Spleen (tissue), 11 donors: ENCODE measurements at regions not wholly inside any gene's neighbourhood (a gene's known extent, or its start where the extent isn't known, plus 50 kb on each side); places are given as distances from the start of the nearest gene placed in this dataset.

Source experiments
- DNase-seq: peaks from one replicate; pipeline ENCODE4 v3.0.0-alpha.2; 2020
- H3K27ac ChIP-seq, 8 donors: fragments of 200-600 bp; sonication (generic) in 7 of 8; 1 replicate in 4 of 8; 2 replicates in 4 of 8; pipeline versions ENCODE4 v1.5.0 to v1.8.0; 2016 to 2021; ENCODE audit warnings: inconsistent platforms in 4 of 8, mild to moderate bottlenecking in 4 of 8, moderate library complexity in 1 of 8
- H3K27me3 ChIP-seq, 7 donors: fragments of 200-600 bp; sonication (generic) in 6 of 7; replicated peaks in 1 of 7; 1 replicate in 4 of 7; 2 replicates in 3 of 7; pipeline versions ENCODE4 v1.5.0 to v1.8.0; 2016 to 2021; ENCODE audit warnings: inconsistent platforms in 3 of 7, mild to moderate bottlenecking in 1 of 7
- H3K36me3 ChIP-seq, 6 donors: fragments of 200-600 bp; sonication (generic) in 5 of 6; 1 replicate in 4 of 6; 2 replicates in 2 of 6; pipeline versions ENCODE4 v1.5.0 to v1.8.0; 2016 to 2021; ENCODE audit warnings: inconsistent platforms in 2 of 6
- H3K4me1 ChIP-seq, 6 donors: fragments of 200-600 bp; sonication (generic) in 5 of 6; 1 replicate in 3 of 6; 2 replicates in 3 of 6; pipeline versions ENCODE4 v1.5.0 to v1.8.0; 2016 to 2021; ENCODE audit warnings: inconsistent platforms in 3 of 6
- H3K4me3 ChIP-seq, 8 donors: fragments of 200-600 bp; sonication (generic) in 7 of 8; 1 replicate in 4 of 8; 2 replicates in 4 of 8; pipeline versions ENCODE4 v1.5.0 to v1.8.0; 2016 to 2021; ENCODE audit warnings: inconsistent platforms in 4 of 8, mild to moderate bottlenecking in 4 of 8, moderate library complexity in 2 of 8
- H3K9me3 ChIP-seq, 8 donors: fragments of 200-600 bp; sonication (generic) in 7 of 8; 1 replicate in 4 of 8; 2 replicates in 4 of 8; pipeline versions ENCODE4 v1.5.0 to v1.8.0; 2016 to 2021; ENCODE audit warnings: inconsistent platforms in 4 of 8
- CTCF ChIP-seq, 11 experiments: fragments of 200-600 bp in 7 of 11; fragments of 450-650 bp in 4 of 11; sonication (generic) in 4 of 11; IDR thresholded peaks in 8 of 11; conservative IDR thresholded peaks in 3 of 11; 1 replicate in 7 of 11; 2 replicates in 4 of 11; pipeline versions ENCODE4 v1.4.0 to v1.8.0; 2016 to 2021; ENCODE audit warnings: antibody characterized with exemption in 11 of 11, inconsistent platforms in 4 of 11, mild to moderate bottlenecking in 1 of 11
- POLR2A ChIP-seq, 3 donors: fragments of 450-650 bp; IDR thresholded peaks; one replicate each; pipeline ENCODE4 v1.5.1; 2017; ENCODE audit warnings: antibody characterized with exemption in 3 of 3, mild to moderate bottlenecking in 1 of 3
- POLR2AphosphoS5 ChIP-seq, 3 donors: sonication (generic); formaldehyde crosslinking; IDR thresholded peaks; one replicate each; pipeline ENCODE4 v1.5.1; 2017; ENCODE audit warnings: antibody characterized with exemption in 3 of 3
- WGBS, 5 donors: extraction: QIAGEN DNeasy Blood & Tissue Kit in 3 of 5; methylation state at CpG; one replicate each; pipeline versions ENCODE4 v1.1.5 to v1.1.7; 2013 to 2018; 5-methylcytosine and 5-hydroxymethylcytosine counted together
- intact Hi-C: fragments of 100-400 bp; cut with DNase I; formaldehyde crosslinking; loops from one replicate; pipeline ENCODE4 v1.15.0; 2023; ENCODE audit warnings: low total_unique reads
- donor health status: healthy with polysubstance abuse.
- donor health status: DM: no; HTN: no; CAD: no; lungs with moderate emphysema.
- donor health status: DM: no; HTN: no; CAD: no.
- donor health status: Bipolar disorder and iron deficiency.
- donor health status: healthy.
- donor health status: DM: no; HTN: no; CAD: no.
- donor health status: DM: yes; HTN: yes; CAD: no.

- no peak overlapping the region for H3K4me3 ChIP-seq
- intact Hi-C loops: no loop called here
- DNase-seq: no peak
- no peaks in the 10 kb centered on the region for H3K9me3 ChIP-seq
- H3K36me3 ChIP-seq: no peaks in the 10 kb centered on the region
- peaks cover 0 to under 1% (median 0%) of the 10 kb centered on the region in 6 donors for H3K4me1 ChIP-seq
- TF ChIP-seq CTCF (IDR thresholded peaks at IDR 0.05 in 8 of 11, conservative IDR thresholded peaks at IDR 0.05 in 3 of 11): no peak
- no peak for TF ChIP-seq POLR2A (IDR thresholded peaks at IDR 0.05)
- TF ChIP-seq POLR2AphosphoS5 (IDR thresholded peaks at IDR 0.05): no peak
- H3K27me3 ChIP-seq: no peaks in the 10 kb centered on the region
- WGBS, 5 donors: 48 to 59% (median 52%) methylated on average over 2 of the region's 2 CpGs
- no peak overlapping the region for H3K27ac ChIP-seq
Measured at GRCh38 chr18:56289381-56289780, 349.0 kb downstream of the TXNL1 start.

GRCh38 chr18:56286775-56287325 lies 351.5 kb downstream of the TXNL1 start:
- Histone ChIP-seq H3K4me1 (no peaks in the 10 kb centered on the region), H3K4me3 (no peak overlapping the region), H3K9me3 (no peaks in the 10 kb centered on the region), H3K27me3 (no peaks in the 10 kb centered on the region), H3K27ac (no peak overlapping the region), H3K36me3 (no peaks in the 10 kb centered on the region)
- WGBS, 5 donors: 74 to 90% (median 78%) methylated on average over 4 of the region's 4 CpGs
- intact Hi-C loops: no loop called here
- no peak for DNase-seq
- TF ChIP-seq POLR2A (IDR thresholded peaks at IDR 0.05): no peak
- TF ChIP-seq CTCF (IDR thresholded peaks at IDR 0.05 in 8 of 11, conservative IDR thresholded peaks at IDR 0.05 in 3 of 11): no peak
- TF ChIP-seq POLR2AphosphoS5 (IDR thresholded peaks at IDR 0.05): no peak

GRCh38 chr18:56285387-56286065 lies 352.9 kb downstream of the TXNL1 start:
- no peak for DNase-seq
- Histone ChIP-seq H3K36me3 (no peaks in the 10 kb centered on the region), H3K4me1 (no peaks in the 10 kb centered on the region), H3K9me3 (peaks cover 0 to 3% (median under 1%) of the 10 kb centered on the region in 8 donors), H3K4me3 (no peak overlapping the region), H3K27me3 (no peaks in the 10 kb centered on the region), H3K27ac (no peak overlapping the region)
- 90 to 98% (median 95%) methylated on average over 9 of the region's 9 CpGs for WGBS, 5 donors
- intact Hi-C loops: no loop called here
- TF ChIP-seq POLR2A (IDR thresholded peaks at IDR 0.05): no peak

GRCh38 chr18:56284319-56284718 lies 354.1 kb downstream of the TXNL1 start:
- Histone ChIP-seq H3K36me3 (no peaks in the 10 kb centered on the region), H3K4me3 (no peak overlapping the region), H3K27me3 (no peaks in the 10 kb centered on the region), H3K27ac (no peak overlapping the region), H3K9me3 (peaks cover 0 to 15% (median 11%) of the 10 kb centered on the region in 8 donors), H3K4me1 (no peaks in the 10 kb centered on the region)
- no peak for DNase-seq
- intact Hi-C loops: no loop called here
- WGBS, 5 donors: 75 to 88% (median 86%) methylated on average over 1 of the region's 1 CpG
- TF ChIP-seq POLR2AphosphoS5 (IDR thresholded peaks at IDR 0.05) (no peak), POLR2A (IDR thresholded peaks at IDR 0.05) (no peak), CTCF (IDR thresholded peaks at IDR 0.05 in 8 of 11, conservative IDR thresholded peaks at IDR 0.05 in 3 of 11) (no peak)
